H9 (cell line): ENCODE measurements at regions not wholly inside any gene's neighbourhood (a gene's known extent, or its start where the extent isn't known, plus 50 kb on each side); places are given as distances from the start of the nearest gene placed in this dataset.
A peak's percentile ranks its signal among the peaks of the same experiment; 100 is the strongest.

ENCODE experiments used
- DNase-seq: peaks from one replicate; pipeline ENCODE4 v3.0.0-alpha.2; 2017
- H2AFZ ChIP-seq: one replicate; pipeline ENCODE4 v1.6.1; 2013; ENCODE audit warnings: mild to moderate bottlenecking, low read length, control low read depth, moderate library complexity
- H2AK5ac ChIP-seq: 2 replicates; pipeline ENCODE4 v1.6.1; 2013; ENCODE audit warnings: low read length, control low read depth, mixed read lengths; ENCODE audit not compliant: insufficient read length
- H2BK120ac ChIP-seq: one replicate; pipeline ENCODE4 v1.6.1; 2013; ENCODE audit warnings: low read depth, mild to moderate bottlenecking, low read length, control low read depth, inconsistent platforms; ENCODE audit not compliant: poor library complexity, severe bottlenecking
- H2BK12ac ChIP-seq: 2 replicates; pipeline ENCODE4 v1.6.1; 2013; ENCODE audit warnings: low read length, control low read depth, mixed read lengths, low read depth; ENCODE audit not compliant: insufficient read length
- H2BK15ac ChIP-seq: 2 replicates; pipeline ENCODE4 v1.6.1; 2013; ENCODE audit warnings: low read depth, low read length, control low read depth
- H2BK20ac ChIP-seq: one replicate; pipeline ENCODE4 v1.6.1; 2013; ENCODE audit warnings: low read depth, mild to moderate bottlenecking, low read length, control low read depth, inconsistent platforms; ENCODE audit not compliant: poor library complexity, severe bottlenecking
- H2BK5ac ChIP-seq: 2 replicates; pipeline ENCODE4 v1.6.1; 2013; ENCODE audit warnings: low read length, control low read depth, mixed read lengths; ENCODE audit not compliant: insufficient read length
- H3K14ac ChIP-seq: 2 replicates; pipeline ENCODE4 v1.6.1; 2013; ENCODE audit warnings: low read length, control low read depth; ENCODE audit not compliant: insufficient read depth
- H3K18ac ChIP-seq: 2 replicates; pipeline ENCODE4 v1.6.1; 2013; ENCODE audit warnings: low read depth, mild to moderate bottlenecking, mixed read lengths, low read length, control low read depth; ENCODE audit not compliant: insufficient read length
- H3K23ac ChIP-seq: 2 replicates; pipeline ENCODE4 v1.6.1; 2013; ENCODE audit warnings: low read length, control low read depth, mixed read lengths, low read depth; ENCODE audit not compliant: insufficient read length
- H3K23me2 ChIP-seq: 2 replicates; pipeline ENCODE4 v1.6.1; 2013; ENCODE audit warnings: low read depth, mild to moderate bottlenecking, mixed read lengths, low read length, control low read depth; ENCODE audit not compliant: insufficient read length, poor library complexity, severe bottlenecking
- H3K27ac ChIP-seq: 2 replicates; pipeline ENCODE4 v1.5.1; 2013; ENCODE audit warnings: low read length, control low read depth, mixed read lengths, low read depth; ENCODE audit not compliant: insufficient read length
- H3K27me3 ChIP-seq: 2 replicates; pipeline ENCODE4 v1.6.1; 2013; ENCODE audit warnings: low read length, control low read depth, inconsistent platforms; ENCODE audit not compliant: insufficient read depth
- H3K4ac ChIP-seq: 2 replicates; pipeline ENCODE4 v1.6.1; 2013; ENCODE audit warnings: low read depth, mild to moderate bottlenecking, control low read depth, inconsistent platforms, low read length, moderate library complexity
- H3K4me1 ChIP-seq: 2 replicates; pipeline ENCODE4 v1.6.1; 2013; ENCODE audit warnings: low read length, control low read depth, inconsistent platforms; ENCODE audit not compliant: insufficient read depth
- H3K4me2 ChIP-seq: 2 replicates; pipeline ENCODE4 v1.6.1; 2013; ENCODE audit warnings: low read length, control low read depth, mixed read lengths; ENCODE audit not compliant: insufficient read length, insufficient read depth
- H3K56ac ChIP-seq: 2 replicates; pipeline ENCODE4 v1.6.1; 2013; ENCODE audit warnings: low read depth, mild to moderate bottlenecking, mixed read lengths, low read length, control low read depth; ENCODE audit not compliant: insufficient read length
- H3K79me1 ChIP-seq: 2 replicates; pipeline ENCODE4 v1.6.1; 2013; ENCODE audit warnings: low read depth, mild to moderate bottlenecking, moderate library complexity, low read length, control low read depth, inconsistent platforms; ENCODE audit not compliant: insufficient read depth, poor library complexity, severe bottlenecking
- H3K79me2 ChIP-seq: 2 replicates; pipeline ENCODE4 v1.6.1; 2013; ENCODE audit warnings: low read length, control low read depth, inconsistent platforms; ENCODE audit not compliant: insufficient read depth
- H3K9ac ChIP-seq: 2 replicates; pipeline ENCODE4 v1.6.1; 2013; ENCODE audit warnings: low read length, control low read depth, mixed read lengths; ENCODE audit not compliant: insufficient read length; ENCODE audit errors: extremely low read depth
- H3K9me3 ChIP-seq: one replicate; pipeline ENCODE4 v1.6.1; 2013; ENCODE audit warnings: low read depth, low read length, inconsistent platforms; ENCODE audit not compliant: control insufficient read depth
- H3T11ph ChIP-seq: one replicate; pipeline ENCODE4 v1.6.1; 2013; ENCODE audit warnings: mild to moderate bottlenecking, low read length, control low read depth, inconsistent platforms
- H4K20me1 ChIP-seq: one replicate; pipeline ENCODE4 v1.6.1; 2013; ENCODE audit not compliant: control insufficient read depth, insufficient read length, insufficient read depth
- H4K5ac ChIP-seq: 2 replicates; pipeline ENCODE4 v1.6.1; 2013; ENCODE audit warnings: low read depth, mild to moderate bottlenecking, mixed read lengths, low read length, control low read depth; ENCODE audit not compliant: insufficient read length
- H4K8ac ChIP-seq: replicated peaks from 2 replicates; pipeline ENCODE4 v1.6.1; 2013; ENCODE audit warnings: low read length, control low read depth, mixed read lengths, low read depth; ENCODE audit not compliant: insufficient read length
- H4K91ac ChIP-seq: 2 replicates; pipeline ENCODE4 v1.6.1; 2013; ENCODE audit warnings: low read depth, mild to moderate bottlenecking, moderate library complexity, mixed read lengths, low read length, control low read depth; ENCODE audit not compliant: insufficient read length
- H3K27ac Mint-ChIP-seq, 3 experiments: 2 replicates in 2 of 3; 3 replicates in 1 of 3; pipeline ENCODE4 v1.8.0; 2020 to 2021; ENCODE audit warnings: mixed read lengths in 3 of 3, mild to moderate bottlenecking in 1 of 3, moderate library complexity in 1 of 3
- H3K27me3 Mint-ChIP-seq: 2 replicates; pipeline ENCODE4 v1.8.0; 2021; ENCODE audit warnings: low read depth, mild to moderate bottlenecking, moderate library complexity, mixed read lengths
- H3K36me3 Mint-ChIP-seq, 3 experiments: 2 replicates in 2 of 3; 3 replicates in 1 of 3; pipeline ENCODE4 v1.8.0; 2020 to 2021; ENCODE audit warnings: low read depth in 3 of 3, mixed read lengths in 3 of 3; ENCODE audit not compliant: insufficient read depth in 1 of 3
- H3K4me1 Mint-ChIP-seq, 2 experiments: 2 replicates each; pipeline ENCODE4 v1.8.0; 2020; ENCODE audit warnings: mixed read lengths in 2 of 2
- H3K4me3 Mint-ChIP-seq, 2 experiments: 2 replicates in 1 of 2; 3 replicates in 1 of 2; pipeline ENCODE4 v1.8.0; 2020 to 2021; ENCODE audit warnings: mild to moderate bottlenecking in 2 of 2, mixed read lengths in 2 of 2, moderate library complexity in 1 of 2
- H3K9me3 Mint-ChIP-seq, 2 experiments: 2 replicates in 1 of 2; 3 replicates in 1 of 2; pipeline ENCODE4 v1.8.0; 2020; ENCODE audit warnings: mild to moderate bottlenecking in 2 of 2, mixed read lengths in 2 of 2, moderate library complexity in 1 of 2
- CTCF ChIP-seq: fragments of 200-600 bp; sonication (generic); conservative IDR thresholded peaks from 3 replicates; pipeline ENCODE4 v1.8.0; 2021; ENCODE audit warnings: antibody characterized with exemption, mild to moderate bottlenecking
- WGBS: extraction: QIAGEN DNeasy Blood & Tissue Kit; methylation state at CpG from one replicate; pipeline ENCODE4 v1.1.7; 2013; ENCODE audit warnings: missing lambda C conversion rate, low lambda C conversion rate, mixed read lengths; ENCODE audit not compliant: insufficient read length; ENCODE audit errors: extremely low coverage; 5-methylcytosine and 5-hydroxymethylcytosine counted together

- H3K79me1 ChIP-seq: no peaks in the 10 kb centered on the region
- no peak overlapping the region for H3K4me2 ChIP-seq
- H3K23ac ChIP-seq: no peak overlapping the region
- no peak overlapping the region for H3K18ac ChIP-seq
- no peak overlapping the region for H2BK15ac ChIP-seq
- no peaks in the 10 kb centered on the region for H3K27me3 ChIP-seq
- no peak overlapping the region for H2AFZ ChIP-seq
- WGBS: no CpG with 5 or more reads among the region's 1 CpG
- no peaks in the 10 kb centered on the region for H4K20me1 ChIP-seq
- H3T11ph ChIP-seq: no peak overlapping the region
- H3K27ac ChIP-seq: no peak overlapping the region
- no peak overlapping the region for H3K14ac ChIP-seq
- H2BK12ac ChIP-seq: no peak overlapping the region
- H3K4me1 Mint-ChIP-seq: peaks cover 33 to 44% of the 10 kb centered on the region in 2 experiments
- H2BK5ac ChIP-seq: no peak overlapping the region
- H3K23me2 ChIP-seq: no peaks in the 10 kb centered on the region
- H3K79me2 ChIP-seq: no peaks in the 10 kb centered on the region; the same call in 1 of the 2 replicates
- no peak overlapping the region for H3K56ac ChIP-seq
- no peak overlapping the region for H3K4me3 Mint-ChIP-seq
- H3K4ac ChIP-seq: no peak overlapping the region
- DNase-seq: no peak
- no peak overlapping the region for H2BK20ac ChIP-seq
- no peak overlapping the region for H2AK5ac ChIP-seq
- H3K27ac Mint-ChIP-seq: peak overlapping the region in 2 of 3 experiments; percentile 8 to 55; a peak in 3 of 7 replicates
- H4K8ac ChIP-seq: no peak overlapping the region
- H4K91ac ChIP-seq: no peak overlapping the region
- no peaks in the 10 kb centered on the region for H3K27me3 Mint-ChIP-seq
- H3K4me1 ChIP-seq: peaks cover 2% of the 10 kb centered on the region; the same call in 1 of the 2 replicates
- no peak overlapping the region for H3K9ac ChIP-seq
- no peak for TF ChIP-seq CTCF
- H3K9me3 ChIP-seq: no peaks in the 10 kb centered on the region
- H3K9me3 Mint-ChIP-seq: peaks cover 3 to 22% of the 10 kb centered on the region in 2 experiments; a peak in 4 of 5 replicates
- no peak overlapping the region for H4K5ac ChIP-seq
- peaks cover 17 to 21% (median 21%) of the 10 kb centered on the region in 3 experiments for H3K36me3 Mint-ChIP-seq
- no peak overlapping the region for H2BK120ac ChIP-seq
Measured at GRCh38 chr17:54347495-54347894, 524.8 kb downstream of the KIF2B start.
